Activated CD4-positive, alpha-beta T cell treated with anti-CD3 and anti-CD28 coated beads for 36 hours (primary cell): ENCODE measurements at regions not wholly inside any gene's neighbourhood (a gene's known extent, or its start where the extent isn't known, plus 50 kb on each side); places are given as distances from the start of the nearest gene placed in this dataset.
"Not testable (repeated sequence)": the region's sequence is repeated elsewhere in the genome, so short reads cannot be mapped to it uniquely, and the experiment has no call there.

Source experiments
- ATAC-seq: fragments of 200-7000 bp; cut with Tn5 transposase; one replicate; pipeline ENCODE4 v1.10.0; 2021; ENCODE audit warnings: mild to moderate bottlenecking, moderate library complexity
- CTCF ChIA-PET: fragments of 350-600 bp; sonication (Branson Sonifier 250); formaldehyde crosslinking; loops from one replicate; lab custom pipeline; 2021; ENCODE audit warnings: antibody characterized with exemption; lab: Charles Lee
- POLR2A ChIA-PET: fragments of 350-600 bp; sonication (Branson Sonifier 250); formaldehyde crosslinking; loops from one replicate; lab custom pipeline; 2021; ENCODE audit warnings: antibody characterized with exemption, inconsistent platforms; lab: Charles Lee
- DNase-seq: peaks from one replicate; pipeline ENCODE4 v3.0.0-alpha.2; 2020
- H3K27ac Mint-ChIP-seq: one replicate; pipeline ENCODE4 v1.8.0; 2021; ENCODE audit warnings: mixed read lengths
- H3K27me3 Mint-ChIP-seq: one replicate; pipeline ENCODE4 v1.8.0; 2021; ENCODE audit warnings: mixed read lengths
- H3K36me3 Mint-ChIP-seq: one replicate; pipeline ENCODE4 v1.8.0; 2021; ENCODE audit warnings: low read depth, mixed read lengths
- H3K4me1 Mint-ChIP-seq: one replicate; pipeline ENCODE4 v1.8.0; 2021; ENCODE audit warnings: mixed read lengths
- H3K4me3 Mint-ChIP-seq: one replicate; pipeline ENCODE4 v1.8.0; 2021; ENCODE audit warnings: mild to moderate bottlenecking, moderate library complexity, mixed read lengths
- H3K9me3 Mint-ChIP-seq: one replicate; pipeline ENCODE4 v1.8.0; 2021; ENCODE audit warnings: low read depth, mixed read lengths
- intact Hi-C, 2 experiments: fragments of 100-400 bp; cut with DNase I in 1 of 2; cut with micrococcal nuclease in 1 of 2; formaldehyde crosslinking; loops; one replicate each; pipeline versions ENCODE4 v1.14.2 to v1.15.1; 2022 to 2024; cut with DNase I, micrococcal nuclease

DNA sequence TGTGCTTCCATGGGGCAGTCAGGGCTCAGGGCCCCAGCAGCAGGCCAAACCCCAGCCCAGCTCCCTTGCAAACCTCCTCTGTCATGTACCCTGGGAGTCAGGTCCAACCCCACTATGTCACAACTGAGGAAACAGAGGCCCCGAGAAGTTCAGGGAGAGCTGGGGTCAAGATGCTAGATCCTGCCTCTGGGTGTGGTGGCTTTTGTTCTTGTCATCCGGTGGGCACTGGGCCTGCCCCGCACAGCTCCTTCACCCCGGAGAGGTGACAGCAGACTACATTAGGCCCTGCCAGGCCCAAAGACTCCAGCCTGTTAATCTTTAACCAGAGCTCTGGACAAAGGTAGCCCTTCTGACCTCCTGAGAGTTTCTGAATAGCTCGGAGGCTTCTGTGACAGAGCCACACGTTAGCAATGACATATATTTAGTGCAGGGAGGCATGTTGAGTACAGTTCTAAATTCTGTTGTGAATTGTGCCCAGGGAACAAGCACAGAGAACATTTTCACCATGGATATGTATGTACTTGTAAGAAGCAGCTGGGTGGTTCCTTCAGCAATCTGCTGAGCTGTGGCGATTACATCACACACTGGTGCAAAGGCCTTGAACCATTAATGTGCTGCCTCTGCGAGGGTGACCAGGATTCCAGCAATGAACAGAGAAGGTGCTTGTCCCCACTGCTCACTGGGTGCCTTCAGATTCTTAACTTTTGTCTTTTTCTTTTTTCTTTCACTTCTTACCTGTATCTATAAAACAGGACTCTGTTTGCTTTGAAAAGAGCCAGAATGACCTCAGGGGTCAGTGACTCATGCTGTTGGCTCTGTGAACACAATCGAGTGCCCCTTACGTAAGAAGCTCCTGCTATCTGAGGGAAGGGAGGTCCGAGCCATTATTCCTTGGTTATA is 102.8 kb downstream of the RHOU start:
- DNase-seq, result no peak
- ChIA-PET CTCF (no interaction called here), POLR2A (no interaction called here)
- peaks cover 7% of the 10 kb centered on the region for H3K9me3 Mint-ChIP-seq
- H3K27ac Mint-ChIP-seq, result no peak overlapping the region
- ATAC-seq, result no peak
- no peaks in the 10 kb centered on the region for H3K27me3 Mint-ChIP-seq
- H3K36me3 Mint-ChIP-seq, result no peaks in the 10 kb centered on the region
- intact Hi-C loops, result no loop called here
- no peak overlapping the region for H3K4me3 Mint-ChIP-seq
- H3K4me1 Mint-ChIP-seq, result no peaks in the 10 kb centered on the region

DNA sequence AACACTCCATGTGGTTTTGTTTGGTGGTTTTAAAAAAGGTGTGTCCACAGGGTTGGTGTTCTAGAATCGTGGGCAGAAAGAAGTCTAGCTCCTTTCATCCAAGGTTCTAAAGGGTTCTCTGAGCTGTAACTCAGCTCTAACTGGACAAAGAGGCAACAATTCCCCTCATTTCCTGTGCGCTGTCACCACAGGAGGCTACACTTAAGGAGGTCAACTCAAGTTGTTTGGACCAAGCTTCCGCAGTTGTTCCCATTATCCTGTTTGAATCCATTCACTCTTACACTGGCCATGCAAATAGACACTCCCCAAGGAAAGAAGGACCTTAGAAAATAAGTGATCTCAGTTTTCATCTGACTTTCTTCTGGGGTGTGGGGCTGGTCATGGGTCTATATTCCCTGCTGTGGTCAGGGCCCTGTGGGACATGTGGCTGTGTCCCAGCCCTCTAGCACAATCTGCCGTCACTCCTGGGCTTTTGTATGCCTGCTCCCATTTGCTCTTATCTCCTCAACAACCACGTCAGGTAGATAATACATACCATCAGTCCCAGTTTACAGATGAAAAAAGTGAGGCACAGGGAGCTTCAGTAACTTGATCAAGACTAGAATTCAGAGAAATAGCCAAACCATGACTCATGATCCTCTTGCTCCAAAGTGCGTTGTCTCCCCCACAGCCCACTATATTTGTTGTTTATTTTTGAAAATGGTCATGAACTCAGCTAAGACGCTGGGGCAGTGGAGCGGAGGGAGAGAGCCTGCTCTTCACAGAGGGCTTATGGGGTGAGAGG is 103.6 kb downstream of the RHOU start:
- ATAC-seq (no peak), DNase-seq (no peak)
- Mint-ChIP-seq H3K27ac (no peak overlapping the region), H3K9me3 (peaks cover 8% of the 10 kb centered on the region), H3K27me3 (no peaks in the 10 kb centered on the region), H3K36me3 (no peaks in the 10 kb centered on the region), H3K4me3 (no peak overlapping the region), H3K4me1 (no peaks in the 10 kb centered on the region)
- POLR2A ChIA-PET, result no interaction called here
- CTCF ChIA-PET, result no interaction called here
- intact Hi-C loops, result no loop called here

DNA sequence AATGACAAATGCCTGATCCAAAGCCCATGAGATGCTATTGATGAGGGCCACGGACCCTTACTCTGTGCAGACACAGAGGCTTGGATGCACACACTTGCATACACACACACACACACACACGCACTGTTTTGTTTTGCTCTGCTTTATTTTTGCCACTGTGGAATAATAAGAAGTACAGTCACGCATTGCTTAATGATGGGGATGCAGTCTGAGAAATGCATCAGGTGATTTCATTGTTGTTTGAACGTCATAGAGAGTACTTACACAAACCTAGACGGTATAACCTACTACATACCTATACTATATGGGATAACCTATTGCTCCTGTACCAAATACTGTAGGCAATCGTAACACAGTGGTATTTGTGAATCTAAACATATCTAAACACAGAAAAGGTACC is 104.4 kb downstream of the RHOU start:
- ChIA-PET CTCF (no interaction called here), POLR2A (no interaction called here)
- Mint-ChIP-seq H3K4me3 (no peak overlapping the region), H3K27ac (no peak overlapping the region), H3K36me3 (no peaks in the 10 kb centered on the region), H3K9me3 (peaks cover 8% of the 10 kb centered on the region), H3K27me3 (no peaks in the 10 kb centered on the region), H3K4me1 (no peaks in the 10 kb centered on the region)
- DNase-seq, result no peak
- ATAC-seq, result no peak
- intact Hi-C loops, result no loop called here

DNA sequence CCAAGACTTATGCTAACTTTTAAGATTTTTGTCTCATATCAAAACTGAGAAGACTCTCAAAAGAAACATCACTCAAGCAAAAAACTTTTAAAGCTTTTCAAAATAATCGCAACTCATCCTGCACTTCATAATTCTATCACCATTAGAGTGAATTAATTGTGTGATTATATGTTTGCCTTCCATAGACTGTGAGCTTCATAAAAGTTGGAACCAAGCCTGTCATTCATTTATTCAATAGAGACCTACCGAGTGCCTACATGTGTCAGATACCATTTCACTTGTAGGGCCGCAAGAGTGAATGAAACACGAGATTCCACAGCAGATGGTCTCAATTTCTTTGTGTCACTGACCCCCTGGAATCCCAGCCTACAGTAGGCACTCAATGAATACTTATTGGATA is 106.4 kb downstream of the RHOU start:
- ATAC-seq, result no peak
- DNase-seq, result no peak
- Mint-ChIP-seq H3K4me1 (no peaks in the 10 kb centered on the region), H3K27me3 (no peaks in the 10 kb centered on the region), H3K36me3 (no peaks in the 10 kb centered on the region), H3K4me3 (no peak overlapping the region), H3K9me3 (peaks cover 8% of the 10 kb centered on the region), H3K27ac (no peak overlapping the region)
- POLR2A ChIA-PET, result no interaction called here
- intact Hi-C loops, result no loop called here
- CTCF ChIA-PET, result interaction anchor here (0.6 kb wide), 1 partner anchor 360 kb away, joined by 3 read pairs; no protein-coding TSS in a partner anchor

DNA sequence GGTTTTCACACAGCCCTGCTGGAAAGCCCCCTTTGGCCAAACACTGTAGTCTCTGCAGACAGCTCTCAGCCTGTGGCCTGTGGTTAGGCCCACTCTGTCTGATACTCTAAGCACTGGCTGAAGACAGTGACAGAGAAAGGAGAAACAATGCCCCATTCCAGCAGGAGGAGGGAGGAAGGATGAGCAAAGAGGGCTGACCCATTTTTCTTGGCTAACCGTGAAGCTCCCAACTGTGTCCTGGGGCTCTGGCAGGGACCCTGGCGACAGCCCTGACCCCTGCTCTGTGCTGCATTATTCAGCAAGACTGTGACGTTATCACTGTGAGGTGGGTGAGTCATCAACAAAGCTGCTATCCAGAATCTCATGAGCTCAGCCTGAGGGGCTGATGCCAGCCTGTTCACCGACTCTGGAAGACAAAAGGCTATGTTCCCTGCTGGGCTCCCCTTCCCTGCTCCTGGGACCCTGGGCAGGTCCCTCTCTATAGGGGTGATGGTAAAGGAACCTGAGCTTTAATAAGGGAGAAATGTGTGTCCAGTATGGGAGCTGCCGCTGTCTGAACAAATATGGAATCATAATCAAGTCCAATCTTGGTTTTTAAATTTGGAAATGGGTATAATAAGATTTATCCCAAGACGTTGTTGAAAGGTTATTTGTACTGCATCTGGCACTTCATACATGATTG is 107.0 kb downstream of the RHOU start:
- peaks cover 8% of the 10 kb centered on the region for H3K9me3 Mint-ChIP-seq
- ATAC-seq (peak; percentile 44), DNase-seq (no peak)
- no peaks in the 10 kb centered on the region for H3K4me1 Mint-ChIP-seq
- no peaks in the 10 kb centered on the region for H3K27me3 Mint-ChIP-seq
- ChIA-PET CTCF (interaction anchor here (0.6 to 1.1 kb wide), 3 partner anchors 110 to 359 kb away, joined by 3 to 5 read pairs (median 3); no protein-coding TSS in a partner anchor), POLR2A (no interaction called here)
- H3K36me3 Mint-ChIP-seq, result no peaks in the 10 kb centered on the region
- H3K4me3 Mint-ChIP-seq, result no peak overlapping the region
- intact Hi-C loops, result no loop called here
- no peak overlapping the region for H3K27ac Mint-ChIP-seq

DNA sequence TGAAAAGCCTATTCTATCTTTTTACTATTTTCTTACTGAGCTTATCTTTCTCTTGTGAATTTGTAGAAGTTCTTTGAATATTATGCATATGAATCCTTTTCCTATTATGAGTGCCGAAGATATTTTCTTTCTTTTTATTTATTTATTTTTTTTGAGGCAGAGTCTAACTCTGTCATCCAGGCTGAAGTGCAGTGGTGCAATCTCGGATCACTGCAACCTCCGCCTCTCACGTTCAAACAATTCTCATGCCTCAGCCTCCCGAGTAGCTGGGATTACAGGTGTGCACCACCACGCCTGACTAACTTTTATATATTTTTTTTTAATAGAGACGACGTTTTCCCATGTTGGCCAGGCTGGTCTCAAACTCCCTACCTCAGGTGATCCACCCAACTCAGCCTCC is 109.8 kb downstream of the RHOU start:
- peaks cover 8% of the 10 kb centered on the region for H3K9me3 Mint-ChIP-seq
- no peaks in the 10 kb centered on the region for H3K4me1 Mint-ChIP-seq
- no peaks in the 10 kb centered on the region for H3K36me3 Mint-ChIP-seq
- DNase-seq (no peak), ATAC-seq (no peak)
- H3K4me3 Mint-ChIP-seq, result no peak overlapping the region
- H3K27ac Mint-ChIP-seq, result no peak overlapping the region
- H3K27me3 Mint-ChIP-seq, result no peaks in the 10 kb centered on the region
- intact Hi-C loops, result no loop called here
- CTCF ChIA-PET, result no interaction called here
- POLR2A ChIA-PET, result no interaction called here

DNA sequence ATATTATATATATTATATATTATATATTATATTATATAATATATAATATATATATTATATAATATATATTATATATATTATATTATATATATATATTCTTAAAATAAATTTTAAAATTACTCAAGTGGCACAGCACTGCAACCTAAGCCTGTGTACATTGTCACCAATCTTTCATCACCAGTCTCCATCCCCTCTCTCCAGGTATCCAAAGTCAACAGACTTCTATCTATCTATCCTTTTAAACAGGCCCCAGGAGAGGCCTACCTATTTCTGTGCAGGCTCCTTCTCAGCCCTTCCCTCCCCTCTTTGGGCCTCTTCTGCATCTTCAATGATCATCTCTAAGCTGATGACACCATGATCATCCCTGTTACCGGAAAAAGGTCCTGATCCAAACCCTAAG is 111.7 kb downstream of the RHOU start:
- Mint-ChIP-seq H3K27me3 (no peaks in the 10 kb centered on the region), H3K27ac (no peak overlapping the region), H3K4me1 (no peaks in the 10 kb centered on the region), H3K9me3 (peaks cover 8% of the 10 kb centered on the region), H3K36me3 (no peaks in the 10 kb centered on the region), H3K4me3 (no peak overlapping the region)
- intact Hi-C loops, result no loop called here
- ATAC-seq, result no peak
- ChIA-PET CTCF (no interaction called here), POLR2A (no interaction called here)
- DNase-seq, result no peak

DNA sequence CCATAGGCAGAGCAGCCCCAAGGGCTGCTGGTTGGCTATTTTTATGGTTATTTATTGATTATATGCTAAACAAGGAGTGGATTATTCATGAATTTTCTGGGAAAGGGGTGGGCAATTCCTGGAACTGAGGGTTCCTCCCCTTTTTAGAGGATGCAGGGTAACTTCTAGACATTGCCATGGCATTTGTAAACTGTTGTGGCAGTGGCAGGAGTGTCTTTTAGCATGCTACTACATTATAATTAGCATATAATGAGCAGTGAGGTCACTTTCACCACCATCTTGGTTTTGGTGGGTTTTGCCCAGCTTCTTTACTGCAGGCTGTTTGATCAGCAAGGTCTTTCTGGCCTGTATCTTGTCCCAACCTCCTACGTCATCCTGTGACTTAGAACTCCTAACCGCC is 112.2 kb downstream of the RHOU start:
- H3K27ac Mint-ChIP-seq, H3K4me1 Mint-ChIP-seq, DNase-seq, H3K9me3 Mint-ChIP-seq, CTCF ChIA-PET, H3K27me3 Mint-ChIP-seq, H3K36me3 Mint-ChIP-seq, ATAC-seq, H3K4me3 Mint-ChIP-seq, intact Hi-C loops, POLR2A ChIA-PET: not testable (repeated sequence)

DNA sequence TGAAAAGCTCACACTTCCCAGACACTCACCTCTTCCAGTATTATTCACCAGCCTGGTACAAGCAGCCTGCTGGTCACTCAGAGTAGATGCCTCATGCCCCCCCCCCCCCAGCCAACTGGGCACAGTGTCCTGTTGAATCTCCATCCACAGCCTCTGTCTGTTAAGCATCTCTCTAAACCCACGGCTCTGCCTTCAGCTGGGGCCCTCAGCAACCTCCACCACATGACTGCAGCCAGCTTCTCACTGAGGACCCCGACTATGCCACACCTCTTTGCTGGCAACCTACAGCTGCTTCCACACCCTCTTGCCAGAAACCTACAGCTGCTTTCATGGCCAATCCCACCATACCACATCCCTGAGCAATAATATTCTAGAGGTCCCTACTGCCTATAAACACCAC is 113.1 kb downstream of the RHOU start:
- intact Hi-C loops, result no loop called here
- ChIA-PET POLR2A (no interaction called here), CTCF (interaction anchor here (0.6 to 1.5 kb wide), 5 partner anchors 10 to 379 kb away, joined by 3 to 6 read pairs (median 3); no protein-coding TSS in a partner anchor)
- peaks cover under 1% of the 10 kb centered on the region for H3K9me3 Mint-ChIP-seq
- no peak overlapping the region for H3K4me3 Mint-ChIP-seq
- peaks cover 3% of the 10 kb centered on the region for H3K27me3 Mint-ChIP-seq
- no peaks in the 10 kb centered on the region for H3K36me3 Mint-ChIP-seq
- no peak for ATAC-seq
- no peak overlapping the region for H3K27ac Mint-ChIP-seq
- no peaks in the 10 kb centered on the region for H3K4me1 Mint-ChIP-seq
- DNase-seq, result no peak

DNA sequence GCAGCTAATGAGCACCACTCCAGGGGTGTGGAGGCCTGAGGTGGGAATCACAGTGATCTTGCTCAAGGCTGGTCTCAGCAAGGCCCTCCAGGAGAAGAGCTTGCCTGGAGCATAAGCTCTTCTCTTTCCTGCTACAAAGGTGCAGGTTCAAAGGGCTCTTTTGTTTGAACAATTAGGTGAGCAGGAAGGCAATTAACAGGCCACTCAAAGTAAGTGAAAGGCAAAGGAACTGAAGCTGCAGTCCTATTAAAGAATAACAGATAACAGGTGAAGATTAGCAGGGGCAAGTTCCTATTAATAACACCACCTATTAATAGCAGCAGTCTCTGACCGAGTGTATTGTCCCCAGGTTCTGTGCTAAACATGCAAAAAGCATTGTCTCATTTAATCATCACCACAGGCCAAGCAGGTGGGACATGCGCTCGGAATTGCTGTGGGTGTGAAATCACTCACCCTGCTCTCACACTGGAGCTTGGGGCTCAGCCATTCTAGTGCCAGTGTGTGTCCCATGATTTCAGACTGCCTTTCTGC is 113.8 kb downstream of the RHOU start:
- intact Hi-C loops, result no loop called here
- no peaks in the 10 kb centered on the region for H3K4me1 Mint-ChIP-seq
- H3K9me3 Mint-ChIP-seq, result no peaks in the 10 kb centered on the region
- no peak overlapping the region for H3K4me3 Mint-ChIP-seq
- H3K27me3 Mint-ChIP-seq, result peaks cover 3% of the 10 kb centered on the region
- DNase-seq, result no peak
- no peaks in the 10 kb centered on the region for H3K36me3 Mint-ChIP-seq
- POLR2A ChIA-PET, result no interaction called here
- no peak for ATAC-seq
- H3K27ac Mint-ChIP-seq, result no peak overlapping the region
- CTCF ChIA-PET, result interaction anchor here (0.7 to 1.5 kb wide), 3 partner anchors 10 to 378 kb away, joined by 3 to 6 read pairs (median 6); no protein-coding TSS in a partner anchor
